Right ventricle myocardium superior (tissue), 1 donor: ENCODE measurements at regions not wholly inside any gene's neighbourhood (a gene's known extent, or its start where the extent isn't known, plus 50 kb on each side); places are given as distances from the start of the nearest gene placed in this dataset.
"Not testable (repeated sequence)": the region's sequence is repeated elsewhere in the genome, so short reads cannot be mapped to it uniquely, and the experiment has no call there.

Source experiments
- ATAC-seq: fragments of 200-7000 bp; cut with Tn5 transposase; one replicate; pipeline ENCODE4 v1.9.1; 2020; ENCODE audit warnings: mild to moderate bottlenecking; ENCODE audit not compliant: poor library complexity
- DNase-seq: peaks from one replicate; pipeline ENCODE4 v3.0.0-alpha.2; 2020
- intact Hi-C: fragments of 100-400 bp; cut with DNase I; formaldehyde crosslinking; loops from one replicate; pipeline ENCODE4 v1.11.2; 2022
- donor health status: DM: no; HTN: yes; CAD: no; lungs with severe emphysema.

GRCh38 chr12:124070394-124071074, 97.5 kb downstream of the ZNF664 start:
- intact Hi-C loops, ATAC-seq, DNase-seq: not testable (repeated sequence)

GRCh38 chr12:124071075-124071443, 98.0 kb downstream of the ZNF664 start:
- ATAC-seq (no peak), DNase-seq (no peak)
- intact Hi-C loops = no loop called here

DNA sequence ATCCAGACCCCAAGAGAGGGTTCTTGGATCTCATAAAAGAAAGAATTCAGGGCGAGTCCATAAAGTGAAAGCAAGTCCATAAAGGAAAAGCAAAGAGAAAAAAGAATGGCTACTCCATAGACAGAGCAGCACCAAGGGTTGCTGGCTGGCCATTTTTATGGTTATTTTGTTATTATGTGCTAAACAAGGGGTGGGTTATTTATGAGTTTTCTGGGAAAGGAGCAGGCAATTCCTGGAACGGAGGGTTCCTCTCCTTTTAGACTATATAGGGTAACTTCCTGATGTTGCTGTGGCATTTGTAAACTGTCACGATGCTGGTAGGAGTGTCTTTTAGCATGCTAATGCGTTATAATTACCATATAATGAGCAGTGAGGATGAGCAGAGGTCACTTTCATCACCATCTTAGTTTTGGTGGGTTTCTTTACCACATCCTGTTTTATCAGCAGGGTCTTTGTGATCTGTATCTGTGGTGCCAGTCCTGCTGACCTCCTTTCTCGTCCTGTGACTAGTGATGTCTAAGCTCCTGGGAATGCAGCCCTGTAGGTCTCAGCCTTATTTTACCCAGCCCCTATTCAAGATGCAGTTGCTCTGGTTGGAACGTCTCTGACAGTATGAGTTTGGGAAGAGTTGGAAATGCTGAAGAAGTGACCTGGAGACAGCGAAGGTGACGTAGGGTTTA, 100.5 kb downstream of the ZNF664 start:
- ATAC-seq (no peak), DNase-seq (no peak)
- intact Hi-C loops = no loop called here

DNA sequence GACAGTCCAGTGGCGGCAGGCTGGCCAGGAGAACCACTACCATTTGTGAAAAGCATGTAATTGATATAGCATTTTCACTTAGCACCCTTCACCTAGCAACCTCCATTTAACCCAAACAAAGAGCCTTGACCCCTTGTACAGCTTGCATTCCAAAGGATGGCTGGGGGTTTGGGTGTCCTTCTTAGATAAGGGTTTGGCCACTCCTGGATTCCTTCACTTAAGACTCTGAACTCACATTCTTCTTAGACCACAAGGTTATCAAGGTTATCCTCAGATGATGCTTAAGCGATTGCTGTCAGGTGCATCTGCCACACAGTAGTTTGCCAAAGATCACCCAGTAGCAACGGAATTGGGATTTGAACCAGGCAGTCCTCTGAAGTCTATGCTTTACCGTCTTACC, 102.8 kb downstream of the ZNF664 start:
- intact Hi-C loops = no loop called here
- ATAC-seq = no peak
- no peak for DNase-seq

DNA sequence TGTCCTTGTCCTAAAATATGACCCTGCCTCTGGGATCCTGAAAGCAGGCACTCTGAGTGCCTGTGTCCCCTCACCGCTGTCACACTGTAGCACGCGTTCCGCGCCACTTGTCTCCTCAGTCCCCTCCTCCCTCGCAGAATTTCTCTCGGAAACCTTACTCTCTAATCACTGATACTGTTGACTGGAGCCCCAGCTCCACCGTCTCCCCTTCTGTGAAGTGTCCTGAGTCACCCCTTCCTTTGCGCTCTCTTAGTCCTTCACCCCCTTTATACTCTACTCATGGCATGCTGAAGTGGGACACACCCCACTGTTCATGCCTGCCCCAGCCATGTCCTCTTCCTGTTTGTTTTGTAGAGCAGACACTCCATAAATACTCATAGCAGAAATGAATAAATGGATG, 104.7 kb downstream of the ZNF664 start:
- intact Hi-C loops = no loop called here
- DNase-seq (no peak), ATAC-seq (no peak)

- intact Hi-C loops = no loop called here
- DNase-seq = no peak
- ATAC-seq = no peak
These were observed 105.8 kb downstream of the ZNF664 start for GRCh38 chr12:124078800-124079199.

GRCh38 chr12:124080649-124081048, 107.6 kb downstream of the ZNF664 start:
- DNase-seq (no peak), ATAC-seq (no peak)
- intact Hi-C loops = no loop called here

GRCh38 chr12:124082012-124082411, 109.0 kb downstream of the ZNF664 start:
- peak; percentile 60 for ATAC-seq
- no peak for DNase-seq
- intact Hi-C loops = no loop called here

DNA sequence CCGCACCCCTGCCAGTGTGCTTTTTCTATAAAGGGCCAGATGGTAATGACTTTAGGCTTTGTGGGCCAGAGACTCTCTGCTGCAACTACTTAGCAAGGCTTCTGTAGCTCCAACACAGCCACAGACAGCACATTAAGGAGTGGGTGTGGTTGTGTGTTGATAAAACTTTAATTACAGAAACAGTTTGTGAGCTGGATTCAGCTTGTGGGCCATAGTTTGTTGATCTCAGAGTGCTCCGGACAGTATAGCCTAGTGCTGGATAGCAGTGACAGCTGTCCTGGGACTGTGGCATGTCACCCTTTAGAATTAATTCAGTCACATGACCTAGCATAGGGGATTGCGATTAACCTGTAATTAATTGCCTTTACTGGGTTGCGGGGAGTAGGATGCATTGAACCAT, 109.7 kb downstream of the ZNF664 start:
- ATAC-seq (no peak), DNase-seq (no peak)
- intact Hi-C loops = no loop called here

GRCh38 chr12:124083708-124084107, 110.7 kb downstream of the ZNF664 start:
- DNase-seq (no peak), ATAC-seq (no peak)
- intact Hi-C loops = no loop called here

- ATAC-seq (no peak), DNase-seq (no peak)
- intact Hi-C loops = no loop called here
These were observed 112.6 kb downstream of the ZNF664 start for GRCh38 chr12:124085419-124086296.

DNA sequence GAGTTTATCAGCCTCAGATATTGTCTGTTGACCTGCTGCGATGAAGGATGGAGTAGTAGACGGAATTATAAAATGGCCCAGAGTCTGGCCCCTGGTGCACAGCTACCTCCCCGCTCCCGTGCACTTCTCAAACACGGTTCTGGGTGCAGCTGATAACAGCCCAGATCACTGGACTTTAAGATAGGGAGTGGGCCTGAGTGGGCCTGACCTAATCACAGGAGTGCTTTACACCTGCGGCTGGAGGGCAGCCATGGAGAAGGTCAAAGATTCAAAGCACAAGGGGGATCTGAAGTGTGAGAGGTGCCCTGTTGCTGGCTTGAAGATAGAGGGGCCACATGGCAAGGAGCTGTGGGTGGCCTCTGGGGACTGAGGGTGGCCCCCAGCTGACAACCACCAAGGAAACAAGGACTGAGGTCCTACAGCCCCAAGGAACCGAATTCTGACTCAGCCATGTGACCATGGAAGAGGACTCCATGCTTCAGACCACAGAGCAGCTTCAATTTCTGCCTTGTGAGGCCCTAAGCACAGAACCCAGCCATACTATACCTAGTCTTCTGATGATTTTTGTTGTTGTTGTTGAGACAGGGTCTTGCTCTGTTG, 113.4 kb downstream of the ZNF664 start:
- intact Hi-C loops = no loop called here
- DNase-seq (no peak), ATAC-seq (no peak)

DNA sequence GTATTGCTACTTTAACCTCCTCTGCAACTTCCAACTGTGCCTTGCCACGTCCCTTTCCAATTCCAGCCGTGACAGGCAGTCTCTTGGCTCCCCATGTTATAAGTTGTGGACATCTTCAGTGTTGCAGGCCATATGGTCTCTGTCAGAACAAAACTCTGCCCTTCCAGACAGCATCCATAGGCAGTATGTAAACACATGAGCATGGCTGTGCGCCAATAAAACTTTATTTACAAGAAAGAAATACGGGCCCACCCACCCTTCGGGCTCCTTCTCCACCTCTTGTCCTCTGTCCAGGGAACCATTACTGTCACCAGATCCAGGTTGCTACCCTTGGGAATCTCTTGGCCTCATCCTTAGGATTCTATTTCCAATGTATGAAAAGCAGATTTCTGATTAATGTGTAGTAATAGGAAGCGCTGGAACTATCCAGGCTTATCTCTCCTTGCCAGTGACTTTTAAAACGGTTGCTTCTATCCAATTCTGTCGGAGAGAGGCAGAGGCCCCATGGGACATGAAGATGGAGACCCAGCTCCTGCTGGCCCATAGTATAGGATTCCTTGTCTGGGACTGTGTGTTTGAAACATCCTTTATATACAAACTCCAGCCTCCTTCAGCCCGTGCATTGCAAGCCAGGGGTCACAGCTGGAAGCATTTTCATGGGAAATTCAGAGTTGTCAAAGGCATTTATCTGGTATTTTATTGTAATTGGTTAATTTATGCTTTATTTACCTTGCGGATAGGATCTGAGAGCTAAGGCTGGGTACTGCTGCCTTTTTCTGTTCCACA, 114.4 kb downstream of the ZNF664 start:
- ATAC-seq (no peak), DNase-seq (no peak)
- intact Hi-C loops = no loop called here

DNA sequence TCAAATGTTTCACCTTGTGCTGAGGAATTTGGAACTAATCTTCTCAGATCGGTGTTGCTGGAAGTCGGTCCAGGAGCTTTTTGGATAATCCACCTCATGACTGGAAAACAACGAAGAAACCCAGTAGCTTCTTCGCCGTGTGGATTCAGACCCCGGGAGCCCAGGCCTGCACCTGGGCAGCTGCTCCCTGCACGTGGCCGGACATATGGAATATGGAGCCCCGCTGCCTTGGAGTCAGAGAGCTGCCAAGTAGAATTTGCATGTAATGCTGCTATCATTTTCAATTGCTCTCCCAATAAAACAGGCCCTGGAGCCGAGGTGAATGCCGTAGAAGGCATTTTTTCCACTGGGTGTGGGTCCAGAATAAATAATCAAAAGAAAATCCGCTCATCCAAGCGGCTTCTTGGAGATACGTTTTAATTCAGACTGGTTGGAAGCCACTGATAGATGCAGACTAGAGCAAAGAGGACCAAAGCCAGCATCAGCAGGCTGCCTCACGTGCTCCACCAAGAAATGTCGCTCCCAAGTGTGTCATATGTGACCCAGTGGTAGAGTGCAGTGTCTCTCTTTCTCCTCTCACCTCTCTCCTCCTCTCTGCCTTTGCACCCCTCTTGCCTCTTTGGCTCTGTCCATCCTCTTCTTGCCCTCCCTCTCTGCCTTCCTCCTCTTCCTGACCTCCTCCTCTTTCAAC, 115.3 kb downstream of the ZNF664 start:
- DNase-seq = no peak
- ATAC-seq = no peak
- intact Hi-C loops = no loop called here

DNA sequence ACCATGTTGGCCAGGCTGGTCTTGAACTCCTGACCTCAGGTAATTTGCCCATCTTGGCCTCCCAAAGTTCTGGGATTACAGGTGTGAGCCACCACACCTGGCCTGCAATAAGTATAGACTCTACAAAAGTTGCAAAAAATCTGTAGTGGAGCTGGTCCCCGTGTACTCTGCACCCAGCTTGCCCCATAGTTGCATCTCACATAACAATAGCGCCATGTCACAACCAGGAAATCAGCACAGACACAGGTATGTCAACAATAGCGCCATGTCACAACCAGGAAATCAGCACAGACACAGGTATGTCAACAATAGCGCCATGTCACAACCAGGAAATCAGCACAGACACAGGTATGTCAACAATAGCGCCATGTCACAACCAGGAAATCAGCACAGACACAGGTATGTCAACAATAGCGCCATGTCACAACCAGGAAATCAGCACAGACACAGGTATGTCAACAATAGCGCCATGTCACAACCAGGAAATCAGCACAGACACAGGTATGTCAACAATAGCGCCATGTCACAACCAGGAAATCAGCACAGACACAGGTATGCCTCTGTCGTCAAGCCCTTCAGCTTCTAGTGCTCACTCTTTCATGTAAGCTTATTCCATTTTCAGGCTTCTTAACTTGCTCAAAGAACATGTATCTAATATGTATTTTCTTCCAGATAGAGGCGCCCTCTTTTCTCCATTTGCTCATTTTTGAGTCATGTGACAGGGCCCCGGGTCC, 116.3 kb downstream of the ZNF664 start:
- ATAC-seq, intact Hi-C loops, DNase-seq: not testable (repeated sequence)

- no peak for ATAC-seq
- intact Hi-C loops = no loop called here
- DNase-seq = no peak
These were observed 118.8 kb downstream of the ZNF664 start for GRCh38 chr12:124091835-124092234.

DNA sequence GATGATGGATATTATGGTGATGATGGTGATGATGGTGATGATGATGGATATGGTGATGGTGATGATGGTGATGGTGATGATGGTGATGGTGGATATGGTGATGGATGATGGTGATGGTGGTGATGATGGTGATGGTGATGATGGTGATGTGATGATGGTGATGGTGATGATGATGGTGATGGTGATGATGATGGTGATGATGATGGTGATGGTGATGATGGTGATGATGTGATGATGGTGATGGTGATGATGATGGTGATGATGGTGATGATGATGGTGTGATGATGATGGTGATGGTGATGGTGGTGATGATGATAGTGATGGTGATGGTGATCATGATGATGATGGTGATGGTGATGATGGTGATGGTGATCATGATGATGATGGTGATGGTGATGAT, 119.5 kb downstream of the ZNF664 start:
- DNase-seq, ATAC-seq, intact Hi-C loops: not testable (repeated sequence)
